ENCODE measurements at regions not wholly inside any gene's neighbourhood (a gene's known extent, or its start where the extent isn't known, plus 50 kb on each side); places are given as distances from the start of the nearest gene placed in this dataset.

DNA sequence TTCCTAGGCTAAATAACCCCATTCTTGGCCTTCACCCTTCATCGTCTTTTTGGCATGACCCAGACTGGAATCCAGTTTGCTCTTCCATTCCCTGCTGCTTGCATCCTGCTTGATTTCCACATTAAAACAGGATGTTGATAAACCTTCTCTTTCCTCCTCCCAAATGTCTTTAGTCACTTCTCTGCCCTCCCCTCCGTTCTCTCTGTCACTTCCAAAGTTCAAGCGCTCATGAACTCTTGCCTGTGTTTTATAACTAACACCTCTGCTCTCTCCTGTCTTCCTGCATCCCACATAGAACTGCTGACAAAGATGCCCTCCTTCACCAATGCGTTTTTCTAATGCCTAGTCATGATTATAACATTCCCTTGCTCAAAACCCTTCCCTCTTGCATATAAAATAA, 65.6 kb upstream of the SLC44A3 start:
- no peak overlapping the region for H3K4me3 ChIP-seq (ENCODE audit: low read depth in 2 of 2, low read length in 2 of 2)
- POLR2A ChIA-PET: no interaction called here
- H3K27me3 ChIP-seq (ENCODE audit: control insufficient read depth, insufficient read depth, low read length): no peaks in the 10 kb centered on the region
- in situ Hi-C loops (cut with HindIII; ENCODE audit: low pct_unique_long_range_greater_than_20kb, low sequenced_read_pairs) (no loop called here), intact Hi-C loops (cut with micrococcal nuclease; ENCODE audit: unreplicated experiment) (no loop called here)
- CTCF ChIA-PET: no interaction called here
- TF ChIP-seq CTCF (IDR thresholded peaks at IDR 0.05): no peak
- TF ChIP-seq SIN3A (IDR thresholded peaks at IDR 0.05; ENCODE audit: borderline replicate concordance, insufficient read depth, low read depth, low read length): no peak
- no peak for TF ChIP-seq TCF7L2 (IDR thresholded peaks at IDR 0.05; ENCODE audit: low read depth, low read length)
- TF ChIP-seq, protein P1, sequence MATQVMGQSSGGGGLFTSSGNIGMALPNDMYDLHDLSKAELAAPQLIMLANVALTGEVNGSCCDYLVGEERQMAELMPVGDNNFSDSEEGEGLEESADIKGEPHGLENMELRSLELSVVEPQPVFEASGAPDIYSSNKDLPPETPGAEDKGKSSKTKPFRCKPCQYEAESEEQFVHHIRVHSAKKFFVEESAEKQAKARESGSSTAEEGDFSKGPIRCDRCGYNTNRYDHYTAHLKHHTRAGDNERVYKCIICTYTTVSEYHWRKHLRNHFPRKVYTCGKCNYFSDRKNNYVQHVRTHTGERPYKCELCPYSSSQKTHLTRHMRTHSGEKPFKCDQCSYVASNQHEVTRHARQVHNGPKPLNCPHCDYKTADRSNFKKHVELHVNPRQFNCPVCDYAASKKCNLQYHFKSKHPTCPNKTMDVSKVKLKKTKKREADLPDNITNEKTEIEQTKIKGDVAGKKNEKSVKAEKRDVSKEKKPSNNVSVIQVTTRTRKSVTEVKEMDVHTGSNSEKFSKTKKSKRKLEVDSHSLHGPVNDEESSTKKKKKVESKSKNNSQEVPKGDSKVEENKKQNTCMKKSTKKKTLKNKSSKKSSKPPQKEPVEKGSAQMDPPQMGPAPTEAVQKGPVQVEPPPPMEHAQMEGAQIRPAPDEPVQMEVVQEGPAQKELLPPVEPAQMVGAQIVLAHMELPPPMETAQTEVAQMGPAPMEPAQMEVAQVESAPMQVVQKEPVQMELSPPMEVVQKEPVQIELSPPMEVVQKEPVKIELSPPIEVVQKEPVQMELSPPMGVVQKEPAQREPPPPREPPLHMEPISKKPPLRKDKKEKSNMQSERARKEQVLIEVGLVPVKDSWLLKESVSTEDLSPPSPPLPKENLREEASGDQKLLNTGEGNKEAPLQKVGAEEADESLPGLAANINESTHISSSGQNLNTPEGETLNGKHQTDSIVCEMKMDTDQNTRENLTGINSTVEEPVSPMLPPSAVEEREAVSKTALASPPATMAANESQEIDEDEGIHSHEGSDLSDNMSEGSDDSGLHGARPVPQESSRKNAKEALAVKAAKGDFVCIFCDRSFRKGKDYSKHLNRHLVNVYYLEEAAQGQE (IDR thresholded peaks at IDR 0.05; ENCODE audit: insufficient read depth in 1 of 2, low read depth in 2 of 2, low read length in 1 of 2): no peak
- TF ChIP-seq POLR2AphosphoS5 (IDR thresholded peaks at IDR 0.05; ENCODE audit: low read depth, low read length): no peak
- ATAC-seq (no peak), DNase-seq (ENCODE audit: low read depth, low spot score) (no peak)
- no peaks in the 10 kb centered on the region; the same call in 1 of the 2 replicates for H3K36me3 ChIP-seq (ENCODE audit: control insufficient read depth, insufficient read depth, low read length)
- BruUV-seq (replicated peaks): no TSS peak
- no peaks in the 10 kb centered on the region for H3K9me3 ChIP-seq (ENCODE audit: control insufficient read depth, insufficient read depth, low read depth, low read length)
- no peak overlapping the region for H3K27ac ChIP-seq (ENCODE audit: low read length)
- H3K4me1 ChIP-seq (ENCODE audit: control insufficient read depth, insufficient read depth, low read length): no peaks in the 10 kb centered on the region

DNA sequence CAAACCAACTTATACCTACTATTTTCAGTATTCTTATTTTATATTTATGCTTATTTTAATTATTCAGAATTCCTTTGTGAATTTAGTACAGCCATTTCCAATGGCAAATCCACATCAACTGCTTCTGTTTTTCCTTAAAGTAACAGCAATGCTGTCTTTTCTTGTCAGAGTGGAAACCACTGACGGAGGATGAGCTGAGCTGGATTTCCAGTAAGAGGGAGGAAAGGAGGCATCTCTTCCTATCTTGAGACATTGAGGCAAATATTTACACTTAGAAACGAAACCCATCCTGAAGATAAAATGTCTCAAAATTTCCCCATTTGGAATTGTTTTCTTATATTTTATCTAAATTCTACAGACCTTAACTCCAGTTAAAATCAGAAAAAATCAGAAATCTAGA, 66.1 kb upstream of the SLC44A3 start:
- DNase-seq (ENCODE audit: low read depth, low spot score): no peak
- CTCF ChIA-PET: no interaction called here
- Histone ChIP-seq H3K36me3 (ENCODE audit: control insufficient read depth, insufficient read depth, low read length) (no peaks in the 10 kb centered on the region; the same call in 1 of the 2 replicates), H3K4me3 (ENCODE audit: low read depth in 2 of 2, low read length in 2 of 2) (no peak overlapping the region), H3K4me1 (ENCODE audit: control insufficient read depth, insufficient read depth, low read length) (no peaks in the 10 kb centered on the region), H3K9me3 (ENCODE audit: control insufficient read depth, insufficient read depth, low read depth, low read length) (no peaks in the 10 kb centered on the region), H3K27me3 (ENCODE audit: control insufficient read depth, insufficient read depth, low read length) (no peaks in the 10 kb centered on the region), H3K27ac (ENCODE audit: low read length) (no peak overlapping the region)
- in situ Hi-C loops (cut with HindIII; ENCODE audit: low pct_unique_long_range_greater_than_20kb, low sequenced_read_pairs): no loop called here
- no peak for ATAC-seq
- POLR2A ChIA-PET: no interaction called here
- intact Hi-C loops (cut with micrococcal nuclease; ENCODE audit: unreplicated experiment): no loop called here
- no peak for TF ChIP-seq TCF7L2 (IDR thresholded peaks at IDR 0.05; ENCODE audit: low read depth, low read length)
- TF ChIP-seq, protein P1 (IDR thresholded peaks at IDR 0.05; ENCODE audit: insufficient read depth in 1 of 2, low read depth in 2 of 2, low read length in 1 of 2): no peak
- TF ChIP-seq POLR2AphosphoS5 (IDR thresholded peaks at IDR 0.05; ENCODE audit: low read depth, low read length): no peak
- TF ChIP-seq SIN3A (IDR thresholded peaks at IDR 0.05; ENCODE audit: borderline replicate concordance, insufficient read depth, low read depth, low read length): no peak
- TF ChIP-seq CTCF (IDR thresholded peaks at IDR 0.05): no peak
- BruUV-seq (replicated peaks): no TSS peak
